Adrenal gland (tissue), 5 donors: ENCODE measurements at regions not wholly inside any gene's neighbourhood (a gene's known extent, or its start where the extent isn't known, plus 50 kb on each side); places are given as distances from the start of the nearest gene placed in this dataset.

ENCODE experiments used
- CTCF ChIP-seq, 6 experiments: fragments of 450-650 bp in 4 of 6; fragments of 200-600 bp in 2 of 6; sonication (generic) in 1 of 6; IDR thresholded peaks; 1 replicate in 5 of 6; 2 replicates in 1 of 6; pipeline versions ENCODE4 v1.5.1 to v1.8.0; 2016 to 2021; ENCODE audit warnings: antibody characterized with exemption in 6 of 6, mild to moderate bottlenecking in 2 of 6, moderate library complexity in 1 of 6
- POLR2A ChIP-seq, 2 donors: fragments of 450-650 bp; IDR thresholded peaks; one replicate each; pipeline ENCODE4 v1.6.1; 2017; ENCODE audit warnings: antibody characterized with exemption in 2 of 2, mild to moderate bottlenecking in 2 of 2, moderate library complexity in 1 of 2
- donor health status: DM: no; HTN: no; CAD: no.

- TF ChIP-seq CTCF (IDR thresholded peaks at IDR 0.05) (no peak), POLR2A (IDR thresholded peaks at IDR 0.05) (no peak)
Measured at GRCh38 chr14:53857625-53858344, 98.8 kb downstream of the BMP4 start.
